ENCODE measurements at regions not wholly inside any gene's neighbourhood (a gene's known extent, or its start where the extent isn't known, plus 50 kb on each side); places are given as distances from the start of the nearest gene placed in this dataset.

DNA sequence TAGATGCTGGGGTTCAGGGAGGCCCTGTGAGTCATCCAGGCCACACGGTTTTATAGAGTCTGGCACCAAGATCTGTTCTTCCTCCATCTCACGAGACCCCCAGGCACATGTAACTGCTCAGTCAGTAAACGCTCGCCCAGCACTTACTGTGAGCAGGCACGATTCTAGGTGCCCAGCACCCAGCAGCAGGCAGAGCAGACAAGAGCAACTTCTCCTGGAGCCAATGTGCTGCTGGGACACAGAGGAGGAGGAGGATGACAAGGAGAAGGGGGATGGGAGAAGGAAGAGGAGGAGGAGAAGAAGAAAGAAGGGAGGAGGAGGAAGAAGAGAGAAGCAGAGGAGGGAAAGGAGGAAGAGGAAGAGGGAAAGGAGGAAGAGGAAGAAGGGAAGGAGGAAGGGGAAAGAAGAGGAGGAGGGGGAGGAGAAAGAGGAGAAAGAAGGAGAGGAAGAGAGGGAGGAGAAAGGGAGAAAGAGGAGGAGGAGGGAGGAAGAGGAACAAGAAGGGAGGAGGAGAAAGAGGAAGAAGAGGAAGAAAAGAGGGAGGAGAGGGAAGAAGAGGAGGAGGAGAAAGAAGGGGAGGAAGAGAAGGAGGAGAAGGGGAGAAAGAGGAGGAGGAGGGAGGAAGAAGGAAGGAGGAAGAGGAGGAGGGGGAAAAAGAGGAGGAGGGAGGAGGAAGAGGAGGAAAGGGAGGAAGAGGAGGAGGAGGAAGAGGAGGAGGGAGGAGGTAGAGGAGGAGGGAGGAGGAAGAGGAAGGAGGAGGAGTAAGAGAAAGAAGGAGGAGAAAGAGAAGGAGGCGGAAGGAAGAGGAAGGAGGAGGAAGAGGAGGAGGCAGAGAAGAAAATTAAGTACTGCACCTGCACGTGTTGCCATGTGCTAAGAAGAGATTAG is 77.6 kb upstream of the RTL6 start:
- TF ChIP-seq POLR2AphosphoS5 (IDR thresholded peaks at IDR 0.05; ENCODE audit: low read depth, low read length) = no peak
- no peak for TF ChIP-seq TAF1 (IDR thresholded peaks at IDR 0.05; ENCODE audit: borderline replicate concordance, insufficient read depth, low read length)
- TF ChIP-seq, protein P1, sequence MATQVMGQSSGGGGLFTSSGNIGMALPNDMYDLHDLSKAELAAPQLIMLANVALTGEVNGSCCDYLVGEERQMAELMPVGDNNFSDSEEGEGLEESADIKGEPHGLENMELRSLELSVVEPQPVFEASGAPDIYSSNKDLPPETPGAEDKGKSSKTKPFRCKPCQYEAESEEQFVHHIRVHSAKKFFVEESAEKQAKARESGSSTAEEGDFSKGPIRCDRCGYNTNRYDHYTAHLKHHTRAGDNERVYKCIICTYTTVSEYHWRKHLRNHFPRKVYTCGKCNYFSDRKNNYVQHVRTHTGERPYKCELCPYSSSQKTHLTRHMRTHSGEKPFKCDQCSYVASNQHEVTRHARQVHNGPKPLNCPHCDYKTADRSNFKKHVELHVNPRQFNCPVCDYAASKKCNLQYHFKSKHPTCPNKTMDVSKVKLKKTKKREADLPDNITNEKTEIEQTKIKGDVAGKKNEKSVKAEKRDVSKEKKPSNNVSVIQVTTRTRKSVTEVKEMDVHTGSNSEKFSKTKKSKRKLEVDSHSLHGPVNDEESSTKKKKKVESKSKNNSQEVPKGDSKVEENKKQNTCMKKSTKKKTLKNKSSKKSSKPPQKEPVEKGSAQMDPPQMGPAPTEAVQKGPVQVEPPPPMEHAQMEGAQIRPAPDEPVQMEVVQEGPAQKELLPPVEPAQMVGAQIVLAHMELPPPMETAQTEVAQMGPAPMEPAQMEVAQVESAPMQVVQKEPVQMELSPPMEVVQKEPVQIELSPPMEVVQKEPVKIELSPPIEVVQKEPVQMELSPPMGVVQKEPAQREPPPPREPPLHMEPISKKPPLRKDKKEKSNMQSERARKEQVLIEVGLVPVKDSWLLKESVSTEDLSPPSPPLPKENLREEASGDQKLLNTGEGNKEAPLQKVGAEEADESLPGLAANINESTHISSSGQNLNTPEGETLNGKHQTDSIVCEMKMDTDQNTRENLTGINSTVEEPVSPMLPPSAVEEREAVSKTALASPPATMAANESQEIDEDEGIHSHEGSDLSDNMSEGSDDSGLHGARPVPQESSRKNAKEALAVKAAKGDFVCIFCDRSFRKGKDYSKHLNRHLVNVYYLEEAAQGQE (IDR thresholded peaks at IDR 0.05; ENCODE audit: insufficient read depth in 1 of 2, low read depth in 2 of 2, low read length in 2 of 2) = no peak
- no peak for TF ChIP-seq SIN3A (IDR thresholded peaks at IDR 0.05; ENCODE audit: borderline replicate concordance, insufficient read depth, low read length)

Data from PFSK-1 (cell line).